OCI-LY7 (cell line): ENCODE measurements at regions not wholly inside any gene's neighbourhood (a gene's known extent, or its start where the extent isn't known, plus 50 kb on each side); places are given as distances from the start of the nearest gene placed in this dataset.

Source experiments
- CTCF ChIP-seq: fragments of 200-600 bp; sonication (generic); conservative IDR thresholded peaks from 2 replicates; pipeline ENCODE4 v1.5.1; 2014; ENCODE audit warnings: mild to moderate bottlenecking, antibody characterized with exemption, low read length, moderate library complexity, mixed read lengths
- EZH2phosphoT487 ChIP-seq: fragments of 200-600 bp; sonication (generic); IDR thresholded peaks from 2 replicates; pipeline ENCODE4 v1.6.1; 2018; ENCODE audit warnings: low read depth, borderline replicate concordance, mild to moderate bottlenecking, mixed run types, antibody characterized with exemption, low read length, moderate library complexity, mixed read lengths

- TF ChIP-seq EZH2phosphoT487 (no peak), CTCF (no peak)
These were observed 548.9 kb downstream of the MATN1 start for GRCh38 chr1:30174499-30174898.
